ENCODE measurements at regions not wholly inside any gene's neighbourhood (a gene's known extent, or its start where the extent isn't known, plus 50 kb on each side); places are given as distances from the start of the nearest gene placed in this dataset.

GRCh38 chr17:12596961-12597360 lies 68.7 kb upstream of the MYOCD start:
- no peak for DNase-seq

GRCh38 chr17:12597895-12598294 lies 67.8 kb upstream of the MYOCD start:
- DNase-seq: no peak

- no peak for DNase-seq
Observed at GRCh38 chr17:12599186-12599920, 66.3 kb upstream of the MYOCD start.

- no peak for DNase-seq
Observed at GRCh38 chr17:12600349-12600748, 65.3 kb upstream of the MYOCD start.

- no peak for DNase-seq
Observed at GRCh38 chr17:12603566-12603965, 62.1 kb upstream of the MYOCD start.

- DNase-seq: no peak
Observed at GRCh38 chr17:12605222-12605621, 60.5 kb upstream of the MYOCD start.

GRCh38 chr17:12613566-12613965 lies 52.1 kb upstream of the MYOCD start:
- no peak for DNase-seq

All from activated CD4-positive, alpha-beta T cell treated with anti-CD3 and anti-CD28 coated beads for 48 hours (primary cell).